GM21526 (cell line): ENCODE measurements at regions not wholly inside any gene's neighbourhood (a gene's known extent, or its start where the extent isn't known, plus 50 kb on each side); places are given as distances from the start of the nearest gene placed in this dataset.
"Not testable (repeated sequence)": the region's sequence is repeated elsewhere in the genome, so short reads cannot be mapped to it uniquely, and the experiment has no call there.

Experiments used
- ATAC-seq: cut with Tn5 transposase; IDR thresholded peaks from one replicate; pipeline ENCODE4 v1.9.1; 2021; ENCODE audit warnings: moderate library complexity; ENCODE audit not compliant: unreplicated experiment, low FRiP score

DNA sequence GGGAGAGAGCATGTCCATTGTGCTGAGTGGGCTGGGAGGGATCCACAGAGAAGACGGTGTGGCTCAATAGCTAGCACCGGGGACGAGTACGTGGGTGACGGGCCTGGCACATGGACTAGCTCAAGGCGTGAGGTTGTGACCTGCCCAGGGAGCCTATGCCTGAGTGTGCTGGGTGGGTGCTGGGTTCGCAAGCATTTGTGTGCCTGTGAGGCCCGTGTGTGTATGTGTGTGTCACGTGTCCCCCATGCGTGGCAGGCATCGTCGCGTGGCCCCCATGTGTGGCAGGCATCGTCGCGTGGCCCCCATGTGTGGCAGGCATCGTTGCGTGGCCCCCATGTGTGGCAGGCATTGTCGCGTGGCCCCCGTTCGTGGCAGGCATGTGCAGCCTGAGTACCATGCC is 109.2 kb downstream of the TMEM121 start:
- ATAC-seq, result no peak

GRCh38 chr14:105636021-105636420 is 109.6 kb downstream of the TMEM121 start:
- ATAC-seq, result not testable (repeated sequence)

- ATAC-seq, result no peak
Observed at GRCh38 chr14:105636935-105637334, 110.6 kb downstream of the TMEM121 start.

- not testable (repeated sequence) for ATAC-seq
Observed at GRCh38 chr14:105637345-105637744, 111.0 kb downstream of the TMEM121 start.

- ATAC-seq, result not testable (repeated sequence)
Observed at GRCh38 chr14:105639969-105640931, 113.9 kb downstream of the TMEM121 start.

DNA sequence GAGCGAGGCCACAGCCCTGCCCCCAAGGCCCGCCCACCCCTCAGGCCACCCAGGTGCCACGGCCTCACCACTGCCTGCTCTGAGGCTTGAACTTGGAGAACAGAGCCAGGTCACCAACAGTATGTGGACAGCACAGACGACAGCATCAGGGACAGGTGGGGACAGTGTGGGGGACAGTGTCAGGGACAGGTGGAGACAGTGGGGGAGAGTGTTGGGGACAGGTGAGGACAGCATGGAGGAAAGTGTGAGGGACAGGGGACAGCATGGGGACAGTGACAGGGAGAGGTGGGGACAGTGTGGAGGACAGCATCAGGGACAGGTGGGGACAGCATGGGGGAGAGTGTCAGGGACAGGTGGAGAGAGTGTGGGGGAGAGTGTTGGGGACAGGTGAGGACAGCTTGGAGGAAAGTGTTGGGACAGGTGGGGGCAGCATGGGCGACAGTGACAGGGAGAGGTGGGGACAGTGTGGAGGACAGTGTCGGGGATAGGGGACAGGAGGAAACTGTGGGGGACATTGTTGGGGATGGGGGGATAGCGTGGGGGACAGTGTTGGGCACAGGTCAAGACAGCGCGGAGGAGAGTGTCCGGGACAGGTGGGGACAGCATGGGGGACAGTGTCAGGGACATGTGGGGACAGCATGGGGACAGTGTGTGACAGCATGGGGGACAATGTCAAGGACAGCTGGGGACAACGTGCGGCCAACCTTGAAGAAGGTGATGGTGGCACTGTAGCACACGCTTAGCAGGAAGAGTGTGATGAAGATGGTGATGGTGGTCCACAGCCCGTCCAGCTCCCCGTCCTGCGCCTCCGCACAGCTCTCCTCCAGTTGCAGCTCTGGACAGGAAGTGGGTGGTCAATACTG is 114.9 kb downstream of the TMEM121 start:
- ATAC-seq, result no peak

- not testable (repeated sequence) for ATAC-seq
Observed at GRCh38 chr14:105641951-105642350, 115.6 kb downstream of the TMEM121 start.

GRCh38 chr14:105642486-105642885 is 116.1 kb downstream of the TMEM121 start:
- ATAC-seq, result not testable (repeated sequence)

DNA sequence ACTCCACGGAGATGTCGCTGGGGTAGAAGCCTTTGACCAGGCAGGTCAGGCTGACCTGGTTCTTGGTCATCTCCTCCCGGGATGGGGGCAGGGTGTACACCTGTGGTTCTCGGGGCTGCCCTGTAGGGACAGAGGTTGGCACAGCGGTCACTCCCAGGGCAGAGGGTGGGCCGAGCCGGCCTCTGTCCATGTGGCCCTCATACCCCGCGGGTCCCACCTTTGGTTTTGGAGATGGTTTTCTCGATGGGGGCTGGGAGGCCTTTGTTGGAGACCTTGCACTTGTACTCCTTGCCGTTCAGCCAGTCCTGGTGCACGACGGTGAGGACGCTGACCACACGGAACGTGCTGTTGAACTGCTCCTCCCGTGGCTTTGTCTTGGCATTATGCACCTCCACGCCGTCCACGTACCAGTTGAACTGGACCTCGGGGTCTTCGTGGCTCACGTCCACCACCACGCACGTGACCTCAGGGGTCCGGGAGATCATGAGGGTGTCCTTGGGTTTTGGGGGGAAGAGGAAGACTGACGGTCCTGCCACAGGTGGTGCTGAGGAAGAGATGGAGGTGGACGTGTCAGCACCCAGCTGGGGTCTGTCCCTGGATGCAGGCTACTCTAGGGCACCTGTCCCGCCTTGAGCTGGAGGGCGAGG is 117.1 kb downstream of the TMEM121 start:
- ATAC-seq, result not testable (repeated sequence)

- ATAC-seq, result not testable (repeated sequence)
Observed at GRCh38 chr14:105644053-105644435, 117.7 kb downstream of the TMEM121 start.

- ATAC-seq, result not testable (repeated sequence)
Observed at GRCh38 chr14:105644457-105644856, 118.1 kb downstream of the TMEM121 start.

DNA sequence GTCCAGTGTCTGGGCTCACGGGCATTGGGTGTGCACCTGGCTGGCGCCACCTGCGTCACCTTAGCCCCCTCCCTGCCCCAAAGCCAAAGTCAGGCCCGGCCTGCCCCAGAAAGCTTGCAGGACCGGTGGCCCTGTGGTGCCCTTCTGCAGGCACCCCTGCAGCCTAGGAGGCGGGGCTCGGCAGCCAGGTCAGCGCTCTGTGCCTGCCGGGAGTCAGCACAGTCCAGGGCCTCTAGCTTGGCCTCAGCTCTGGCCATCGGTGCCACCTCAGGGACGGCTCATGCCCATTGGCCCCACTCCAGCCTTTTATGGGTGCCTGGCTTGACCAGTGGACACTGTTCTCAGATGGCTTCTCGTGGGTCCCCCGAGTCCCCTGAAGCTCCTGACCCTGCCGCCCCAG is 118.5 kb downstream of the TMEM121 start:
- ATAC-seq, result not testable (repeated sequence)

- ATAC-seq, result not testable (repeated sequence)
Observed at GRCh38 chr14:105645389-105645788, 119.0 kb downstream of the TMEM121 start.

- ATAC-seq, result no peak
Observed at GRCh38 chr14:105646175-105646574, 119.8 kb downstream of the TMEM121 start.

DNA sequence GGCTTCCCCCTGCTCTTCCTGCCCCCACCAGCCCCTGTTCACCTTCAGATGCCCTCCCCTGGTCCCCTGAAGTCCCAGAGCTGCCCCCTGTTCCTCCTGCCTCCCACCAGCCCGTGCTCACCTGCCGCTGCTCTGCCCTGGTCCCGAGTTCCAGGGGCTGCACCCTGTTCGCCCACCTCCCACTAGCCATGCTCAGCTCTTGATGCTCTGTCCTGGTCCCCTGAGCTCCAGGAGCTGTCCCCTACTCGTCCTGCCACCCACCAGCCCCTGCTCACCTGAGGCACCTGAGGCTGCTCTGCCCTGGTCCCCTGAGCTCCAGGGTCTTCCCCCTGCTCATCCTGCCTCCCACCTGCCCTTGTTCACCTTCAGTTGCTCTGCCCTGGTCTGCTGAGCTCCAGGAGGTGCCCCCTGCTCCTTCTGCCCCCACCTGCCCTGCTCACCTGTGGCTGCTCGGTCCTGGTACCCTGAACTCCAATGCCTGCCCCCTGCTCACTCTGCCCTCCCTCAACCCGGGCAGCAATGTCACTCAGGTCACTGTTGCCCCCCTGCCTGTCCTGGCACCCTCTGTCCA is 120.4 kb downstream of the TMEM121 start:
- not testable (repeated sequence) for ATAC-seq

DNA sequence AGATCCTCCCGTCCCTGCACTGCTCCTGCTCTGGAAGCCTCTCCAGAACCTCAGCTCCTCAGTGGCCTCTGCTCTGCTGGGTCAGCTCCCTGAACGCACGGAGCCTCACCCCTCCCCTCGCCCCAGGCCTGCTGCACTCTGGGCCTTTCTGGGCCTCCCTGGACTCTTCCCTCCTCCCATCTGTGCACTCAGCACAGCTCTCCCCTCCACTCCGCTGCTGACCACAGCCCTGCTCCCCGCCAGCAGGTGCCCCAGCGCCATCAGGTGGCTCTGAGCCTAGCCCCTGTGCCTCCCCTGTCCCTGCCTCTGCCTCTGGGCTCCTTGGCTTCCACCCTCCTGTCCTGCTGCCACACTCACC is 121.0 kb downstream of the TMEM121 start:
- not testable (repeated sequence) for ATAC-seq

DNA sequence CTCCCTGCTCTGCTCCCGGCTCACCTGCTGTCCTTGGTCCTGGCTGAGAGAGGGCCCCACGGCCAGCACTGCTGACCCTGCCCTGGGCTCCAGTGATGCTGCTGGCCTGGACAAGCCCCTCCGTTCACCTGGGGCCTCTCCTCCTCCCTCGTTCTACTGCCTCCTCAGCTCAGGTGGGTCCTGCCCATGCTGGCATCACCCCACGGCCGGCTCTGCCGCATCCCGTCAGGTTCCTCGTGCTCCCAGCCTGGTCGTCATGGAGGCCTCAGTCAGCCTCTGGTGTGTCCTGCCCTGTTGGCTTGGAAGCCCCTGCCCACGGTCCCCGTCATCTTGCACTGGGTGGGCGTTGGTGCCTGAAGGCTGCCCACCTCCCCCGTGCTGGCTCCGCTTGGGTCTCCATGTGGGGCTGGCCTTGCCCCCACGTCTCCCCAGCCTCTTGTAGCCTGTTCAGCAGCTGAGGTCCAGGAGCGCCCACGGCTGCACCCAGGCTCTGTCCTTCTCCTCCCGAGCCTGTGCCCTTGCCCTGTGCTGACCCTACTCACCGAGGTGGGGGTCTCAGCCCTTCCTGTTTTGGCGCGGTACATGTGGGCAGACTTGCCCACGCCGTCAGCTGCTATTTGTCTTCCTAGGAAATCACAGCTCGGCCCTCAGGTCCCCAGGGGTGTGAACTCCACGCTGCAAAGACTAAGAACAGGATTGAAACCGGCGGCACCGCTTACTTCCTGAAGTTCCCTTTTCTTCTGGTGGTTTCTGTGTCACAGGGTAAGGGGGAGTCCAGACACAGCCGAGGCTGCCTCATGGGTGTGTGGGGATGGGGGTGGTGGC is 121.6 kb downstream of the TMEM121 start:
- ATAC-seq, result no peak

GRCh38 chr14:105648609-105649535 is 122.5 kb downstream of the TMEM121 start:
- ATAC-seq, result not testable (repeated sequence)
